Chondrocyte (in vitro differentiated cells): ENCODE measurements at regions not wholly inside any gene's neighbourhood (a gene's known extent, or its start where the extent isn't known, plus 50 kb on each side); places are given as distances from the start of the nearest gene placed in this dataset.

Source experiments
- DNase-seq: peaks from one replicate; pipeline ENCODE4 v3.0.0; 2021; ENCODE audit warnings: mixed read lengths, low spot score
- H3K27ac Mint-ChIP-seq: one replicate; pipeline ENCODE4 v1.8.0; 2021; ENCODE audit warnings: mild to moderate bottlenecking, moderate library complexity, mixed read lengths; ENCODE audit not compliant: unreplicated experiment
- H3K27me3 Mint-ChIP-seq: 2 replicates; pipeline ENCODE4 v1.8.0; 2021; ENCODE audit warnings: low read depth, mixed read lengths
- H3K36me3 Mint-ChIP-seq: 2 replicates; pipeline ENCODE4 v1.8.0; 2021; ENCODE audit warnings: low read depth, mixed read lengths
- H3K4me1 Mint-ChIP-seq: 2 replicates; pipeline ENCODE4 v1.8.0; 2021; ENCODE audit warnings: low read depth, mild to moderate bottlenecking, mixed read lengths
- H3K4me3 Mint-ChIP-seq: one replicate; pipeline ENCODE4 v1.8.0; 2021; ENCODE audit warnings: mild to moderate bottlenecking, moderate library complexity, mixed read lengths; ENCODE audit not compliant: unreplicated experiment
- H3K9me3 Mint-ChIP-seq: 2 replicates; pipeline ENCODE4 v1.8.0; 2021; ENCODE audit warnings: low read depth, mixed read lengths
- CTCF ChIP-seq: fragments of 200-600 bp; sonication (generic); IDR thresholded peaks from 2 replicates; pipeline ENCODE4 v1.5.0; 2021; ENCODE audit warnings: antibody characterized with exemption, mild to moderate bottlenecking, moderate library complexity

GRCh38 chr11:106236295-106236694, 158.8 kb downstream of the AASDHPPT start:
- no peak for TF ChIP-seq CTCF
- no peak overlapping the region for H3K4me3 Mint-ChIP-seq
- H3K4me1 Mint-ChIP-seq, result no peaks in the 10 kb centered on the region
- no peak for DNase-seq
- no peaks in the 10 kb centered on the region for H3K36me3 Mint-ChIP-seq
- H3K27me3 Mint-ChIP-seq, result peaks cover 13% of the 10 kb centered on the region
- H3K27ac Mint-ChIP-seq, result no peak overlapping the region
- no peaks in the 10 kb centered on the region for H3K9me3 Mint-ChIP-seq

- Mint-ChIP-seq H3K27ac (no peak overlapping the region), H3K4me3 (no peak overlapping the region), H3K9me3 (no peaks in the 10 kb centered on the region), H3K27me3 (peaks cover 14% of the 10 kb centered on the region), H3K36me3 (no peaks in the 10 kb centered on the region), H3K4me1 (peaks cover 3% of the 10 kb centered on the region)
- no peak for DNase-seq
- TF ChIP-seq CTCF, result no peak
Measured at GRCh38 chr11:106238704-106239360, 161.4 kb downstream of the AASDHPPT start.

- no peak for DNase-seq
- peaks cover 5% of the 10 kb centered on the region for H3K9me3 Mint-ChIP-seq
- no peak overlapping the region for H3K27ac Mint-ChIP-seq
- no peak for TF ChIP-seq CTCF
- peaks cover 14% of the 10 kb centered on the region for H3K27me3 Mint-ChIP-seq
- H3K4me1 Mint-ChIP-seq, result peaks cover 3% of the 10 kb centered on the region
- peaks cover 2% of the 10 kb centered on the region for H3K36me3 Mint-ChIP-seq
- no peak overlapping the region for H3K4me3 Mint-ChIP-seq
Measured at GRCh38 chr11:106241601-106242257, 164.3 kb downstream of the AASDHPPT start.

- H3K27ac Mint-ChIP-seq, result no peak overlapping the region
- no peak overlapping the region for H3K4me3 Mint-ChIP-seq
- no peak for TF ChIP-seq CTCF
- H3K36me3 Mint-ChIP-seq, result peaks cover 2% of the 10 kb centered on the region
- peaks cover 5% of the 10 kb centered on the region for H3K9me3 Mint-ChIP-seq
- peaks cover 3% of the 10 kb centered on the region for H3K4me1 Mint-ChIP-seq
- H3K27me3 Mint-ChIP-seq, result peaks cover 14% of the 10 kb centered on the region
- no peak for DNase-seq
Measured at GRCh38 chr11:106242718-106243415, 165.4 kb downstream of the AASDHPPT start.

- Mint-ChIP-seq H3K4me3 (no peak overlapping the region), H3K36me3 (peaks cover 2% of the 10 kb centered on the region), H3K27me3 (peaks cover 8% of the 10 kb centered on the region), H3K9me3 (peaks cover 5% of the 10 kb centered on the region), H3K27ac (no peak overlapping the region), H3K4me1 (peaks cover 6% of the 10 kb centered on the region)
- no peak for TF ChIP-seq CTCF
- DNase-seq, result no peak
Measured at GRCh38 chr11:106246495-106246894, 169.0 kb downstream of the AASDHPPT start.
